SK-N-SH (cell line): ENCODE measurements at regions not wholly inside any gene's neighbourhood (a gene's known extent, or its start where the extent isn't known, plus 50 kb on each side); places are given as distances from the start of the nearest gene placed in this dataset.

ENCODE experiments used
- CTCF ChIA-PET: fragments of 300-600, 350-600 bp; formaldehyde crosslinking; extraction: SDS; loops from one replicate; lab custom pipeline; 2021; lab: Yijun Ruan, JAX
- POLR2A ChIA-PET: fragments of 350-600 bp; sonication (Branson Sonifier 250); formaldehyde crosslinking; extraction: SDS; loops from one replicate; lab custom pipeline; 2020; ENCODE audit warnings: antibody characterized with exemption, inconsistent platforms; lab: Yijun Ruan, JAX
- DNase-seq: peaks from one replicate; pipeline ENCODE4 v3.0.0; 2012
- H2AFZ ChIP-seq: fragments of 200-600 bp; sonication (generic); 2 replicates; pipeline ENCODE4 v1.8.1; 2016; ENCODE audit warnings: antibody characterized with exemption, mild to moderate bottlenecking, low read depth
- H3F3A ChIP-seq: fragments of 200-600 bp; sonication (generic); replicated peaks from 2 replicates; pipeline ENCODE3; 2016; ENCODE audit warnings: antibody characterized with exemption, mild to moderate bottlenecking; ENCODE audit not compliant: insufficient read depth
- H3K27ac ChIP-seq, 2 experiments: fragments of 200-500 bp in 1 of 2; fragments of 200-600 bp in 1 of 2; sonication (Bioruptor generic) in 1 of 2; sonication (generic), shearing (Covaris generic) in 1 of 2; 2 replicates each; pipeline versions ENCODE4 v1.5.1 to v1.6.1; 2014 to 2016; ENCODE audit warnings: low read depth in 2 of 2, inconsistent platforms in 1 of 2, low read length in 1 of 2, mild to moderate bottlenecking in 1 of 2, mixed read lengths in 1 of 2
- H3K27me3 ChIP-seq: fragments of 200-600 bp; sonication (generic), shearing (Covaris generic); 2 replicates; pipeline ENCODE4 v1.6.1; 2016; ENCODE audit warnings: mixed run types; ENCODE audit not compliant: insufficient read depth
- H3K36me3 ChIP-seq, 2 experiments: fragments of 200-500 bp in 1 of 2; fragments of 200-600 bp in 1 of 2; sonication (Bioruptor generic) in 1 of 2; sonication (generic) in 1 of 2; replicated peaks in 1 of 2; 2 replicates each; pipeline versions ENCODE3 to v1.5.1; 2014 to 2016; ENCODE audit warnings: low read length in 1 of 2, mild to moderate bottlenecking in 1 of 2; ENCODE audit not compliant: insufficient read depth in 2 of 2, control insufficient read depth in 1 of 2
- H3K4me1 ChIP-seq, 2 experiments: fragments of 200-500 bp in 1 of 2; fragments of 200-600 bp in 1 of 2; sonication (Bioruptor generic) in 1 of 2; sonication (generic), shearing (Covaris generic) in 1 of 2; 2 replicates each; pipeline versions ENCODE4 v1.5.1 to v1.6.1; 2014 to 2016; ENCODE audit warnings: low read depth in 1 of 2, low read length in 1 of 2, mixed run types in 1 of 2; ENCODE audit not compliant: insufficient read depth in 2 of 2, control insufficient read depth in 1 of 2
- H3K4me2 ChIP-seq: fragments of 200-600 bp; sonication (generic), shearing (Covaris generic); 2 replicates; pipeline ENCODE4 v1.6.1; 2017; ENCODE audit warnings: mixed run types
- H3K4me3 ChIP-seq, 2 experiments: fragments of 200-500 bp in 1 of 2; fragments of 200-600 bp in 1 of 2; sonication (Bioruptor generic) in 1 of 2; sonication (generic), shearing (Covaris generic) in 1 of 2; 2 replicates each; pipeline versions ENCODE4 v1.5.1 to v1.8.1; 2014 to 2016; ENCODE audit warnings: low read depth in 2 of 2, inconsistent platforms in 1 of 2, low read length in 1 of 2, mild to moderate bottlenecking in 1 of 2, mixed read lengths in 1 of 2, moderate library complexity in 1 of 2
- H3K79me2 ChIP-seq: fragments of 200-600 bp; sonication (generic); 2 replicates; pipeline ENCODE4 v1.8.1; 2017; ENCODE audit warnings: mild to moderate bottlenecking; ENCODE audit not compliant: insufficient read depth
- H3K9ac ChIP-seq: fragments of 200-600 bp; sonication (generic); 2 replicates; pipeline ENCODE4 v1.6.1; 2017; ENCODE audit warnings: mixed run types
- H3K9me2 ChIP-seq: fragments of 200-600 bp; sonication (generic); 2 replicates; pipeline ENCODE4 v1.6.1; 2017; ENCODE audit warnings: mixed run types
- H3K9me3 ChIP-seq: fragments of 200-600 bp; sonication (generic); 2 replicates; pipeline ENCODE4 v1.6.1; 2017; ENCODE audit warnings: mixed run types, mild to moderate bottlenecking, moderate library complexity
- H4K20me1 ChIP-seq: fragments of 200-600 bp; sonication (generic); 2 replicates; pipeline ENCODE4 v1.6.1; 2017; ENCODE audit warnings: mild to moderate bottlenecking, mixed run types; ENCODE audit not compliant: insufficient read depth
- ELF1 ChIP-seq: IDR thresholded peaks from 2 replicates; pipeline ENCODE4 v1.4.0; 2012
- GABPA ChIP-seq: IDR thresholded peaks from 2 replicates; pipeline ENCODE4 v1.4.0; 2012; ENCODE audit warnings: low read depth, mild to moderate bottlenecking
- IRF3 ChIP-seq: fragments of 150-350 bp; IDR thresholded peaks from 2 replicates; pipeline ENCODE4 v1.6.1; 2016; ENCODE audit warnings: mild to moderate bottlenecking, low read depth, low read length
- JUND ChIP-seq: IDR thresholded peaks from 2 replicates; pipeline ENCODE4 v1.4.0; 2012
- NFIC ChIP-seq: IDR thresholded peaks from 2 replicates; pipeline ENCODE4 v1.4.0; 2012; ENCODE audit warnings: borderline replicate concordance
- PBX3 ChIP-seq: IDR thresholded peaks from 2 replicates; pipeline ENCODE4; 2012
- RCOR1 ChIP-seq: fragments of 150-350 bp; IDR thresholded peaks from 2 replicates; pipeline ENCODE4 v1.6.1; 2017; ENCODE audit warnings: antibody characterized with exemption, low read length
- REST ChIP-seq: IDR thresholded peaks from 2 replicates; pipeline ENCODE4 v1.6.1; 2012; ENCODE audit warnings: mild to moderate bottlenecking, low read depth, low read length, moderate library complexity
- RFX5 ChIP-seq: IDR thresholded peaks from 2 replicates; pipeline ENCODE4 v1.6.1; 2012; ENCODE audit warnings: mild to moderate bottlenecking, improper control_type of control experiment, low read length
- SMC3 ChIP-seq: IDR thresholded peaks from 2 replicates; pipeline ENCODE4 v1.6.1; 2012; ENCODE audit warnings: low read depth, low read length, improper control_type of control experiment
- TAF1 ChIP-seq: IDR thresholded peaks from 2 replicates; pipeline ENCODE4 v1.6.1; 2012; ENCODE audit warnings: low read depth, mild to moderate bottlenecking, low read length, moderate library complexity, borderline replicate concordance
- TCF12 ChIP-seq: IDR thresholded peaks from 2 replicates; pipeline ENCODE4 v1.4.0; 2012
- USF1 ChIP-seq: IDR thresholded peaks from 2 replicates; pipeline ENCODE4 v1.4.0; 2012; ENCODE audit warnings: low read depth, borderline replicate concordance
- YY1 ChIP-seq: IDR thresholded peaks from 2 replicates; pipeline ENCODE4 v1.4.0; 2012; ENCODE audit warnings: low read depth, mild to moderate bottlenecking
- WGBS: methylation state at CpG from one replicate; pipeline ENCODE4 v1.1.6; 2017; ENCODE audit warnings: low lambda C conversion rate; 5-methylcytosine and 5-hydroxymethylcytosine counted together
- TF ChIP-seq, protein P1 (sequence below): fragments of 150-350 bp; IDR thresholded peaks from 2 replicates; pipeline ENCODE4 v1.6.1; 2017; ENCODE audit warnings: antibody characterized with exemption, low read length, low read depth, borderline replicate concordance
- TF ChIP-seq, protein P2 (sequence below): IDR thresholded peaks from 2 replicates; pipeline ENCODE4 v1.4.0; 2012; ENCODE audit warnings: low read depth

- Histone ChIP-seq H3K4me1 (peaks cover 0 to 17% of the 10 kb centered on the region in 2 experiments; a peak in 1 of 4 replicates), H3K36me3 (peaks cover 0 to 23% of the 10 kb centered on the region in 2 experiments), H3K79me2 (peaks cover 100% of the 10 kb centered on the region), H3K27ac (no peak overlapping the region), H3F3A (peaks cover 26% of the 10 kb centered on the region), H2AFZ (no peak overlapping the region)
- CTCF ChIA-PET = no interaction called here
- TF ChIP-seq NFIC (no peak), IRF3 (no peak), RCOR1 (no peak), RFX5 (no peak), ELF1 (no peak), JUND (no peak), PBX3 (no peak), TAF1 (no peak), USF1 (no peak), YY1 (no peak), GABPA (no peak), SMC3 (no peak), REST (no peak), TCF12 (no peak)
- TF ChIP-seq, protein P1, sequence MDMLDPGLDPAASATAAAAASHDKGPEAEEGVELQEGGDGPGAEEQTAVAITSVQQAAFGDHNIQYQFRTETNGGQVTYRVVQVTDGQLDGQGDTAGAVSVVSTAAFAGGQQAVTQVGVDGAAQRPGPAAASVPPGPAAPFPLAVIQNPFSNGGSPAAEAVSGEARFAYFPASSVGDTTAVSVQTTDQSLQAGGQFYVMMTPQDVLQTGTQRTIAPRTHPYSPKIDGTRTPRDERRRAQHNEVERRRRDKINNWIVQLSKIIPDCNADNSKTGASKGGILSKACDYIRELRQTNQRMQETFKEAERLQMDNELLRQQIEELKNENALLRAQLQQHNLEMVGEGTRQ = no peak
- TF ChIP-seq, protein P2, sequence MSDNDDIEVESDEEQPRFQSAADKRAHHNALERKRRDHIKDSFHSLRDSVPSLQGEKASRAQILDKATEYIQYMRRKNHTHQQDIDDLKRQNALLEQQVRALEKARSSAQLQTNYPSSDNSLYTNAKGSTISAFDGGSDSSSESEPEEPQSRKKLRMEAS = no peak
- TF ChIP-seq, all 33 proteins: peak for 0
- POLR2A ChIA-PET = no interaction called here
- Histone ChIP-seq H3K9me3 (no peaks in the 10 kb centered on the region), H3K9ac (no peak overlapping the region), H3K9me2 (no peaks in the 10 kb centered on the region), H4K20me1 (peaks cover 96% of the 10 kb centered on the region), H3K27me3 (no peaks in the 10 kb centered on the region), H3K4me3 (no peak overlapping the region), H3K4me2 (no peak overlapping the region)
- 98% methylated on average over 2 of the region's 2 CpGs for WGBS
- no peak for DNase-seq
These were observed 53.8 kb upstream of the MAP4 start for GRCh38 chr3:48070030-48070429.
